Uterus (tissue), 2 donors: ENCODE measurements at regions not wholly inside any gene's neighbourhood (a gene's known extent, or its start where the extent isn't known, plus 50 kb on each side); places are given as distances from the start of the nearest gene placed in this dataset.

Experiments used
- CTCF ChIP-seq, 4 experiments: fragments of 200-600 bp in 2 of 4; fragments of 450-650 bp in 2 of 4; sonication (generic) in 2 of 4; IDR thresholded peaks; one replicate each; pipeline ENCODE4 v1.5.1; 2016 to 2019; ENCODE audit warnings: antibody characterized with exemption in 4 of 4, mild to moderate bottlenecking in 2 of 4, moderate library complexity in 1 of 4
- POLR2A ChIP-seq, 2 donors: fragments of 450-650 bp; IDR thresholded peaks; one replicate each; pipeline ENCODE4 v1.6.1; 2016; ENCODE audit warnings: antibody characterized with exemption in 2 of 2, mild to moderate bottlenecking in 1 of 2, moderate library complexity in 1 of 2

DNA sequence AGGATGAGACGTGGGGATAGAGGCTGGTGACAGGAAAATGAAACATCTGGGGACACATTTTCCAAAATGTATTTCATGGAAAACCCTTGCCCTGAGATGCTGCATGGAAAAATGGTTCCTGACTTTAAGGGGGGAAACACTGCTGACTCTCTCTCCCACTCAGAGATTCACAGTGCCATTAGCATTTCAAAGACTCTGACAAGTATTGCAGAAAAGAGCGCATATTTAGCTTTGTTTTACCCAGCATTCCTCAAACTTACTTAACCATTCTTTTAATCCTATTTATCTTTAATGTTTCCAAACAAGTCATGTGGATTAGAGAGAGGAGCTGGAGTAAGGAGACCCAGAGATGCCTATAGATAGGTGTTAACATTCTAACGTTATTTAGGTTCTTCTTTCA is 141.8 kb upstream of the DYRK2 start:
- TF ChIP-seq CTCF (IDR thresholded peaks at IDR 0.05) (no peak), POLR2A (IDR thresholded peaks at IDR 0.05) (no peak)
